T-cell (primary cell): ENCODE measurements at regions not wholly inside any gene's neighbourhood (a gene's known extent, or its start where the extent isn't known, plus 50 kb on each side); places are given as distances from the start of the nearest gene placed in this dataset.
"Not testable (repeated sequence)": the region's sequence is repeated elsewhere in the genome, so short reads cannot be mapped to it uniquely, and the experiment has no call there.

Experiments
- ATAC-seq, 4 experiments: fragments of 200-7000 bp in 3 of 4; fragments of 150-1000 bp in 1 of 4; cut with Tn5 transposase; replicated peaks in 1 of 4; 1 replicate in 3 of 4; 2 replicates in 1 of 4; pipeline ENCODE4 v1.10.0; 2021; ENCODE audit warnings: moderate library complexity in 3 of 4, mild to moderate bottlenecking in 2 of 4, moderate number of reproducible peaks in 1 of 4
- CTCF ChIA-PET, 2 donors: fragments of 300-600 bp; sonication (Branson Sonifier 250); formaldehyde crosslinking; loops; one replicate each; lab custom pipeline; 2022; ENCODE audit warnings: antibody characterized with exemption in 2 of 2; lab: Charles Lee
- POLR2A ChIA-PET, 2 donors: fragments of 300-600 bp; sonication (Branson Sonifier 250); formaldehyde crosslinking; loops; one replicate each; lab custom pipeline; 2022; ENCODE audit warnings: antibody characterized with exemption in 2 of 2; lab: Charles Lee
- DNase-seq, 35 experiments: peaks; one replicate each; pipeline versions ENCODE4 v3.0.0 to v3.0.0-alpha.2; 2013 to 2023
- H3K27ac ChIP-seq: one replicate; pipeline ENCODE4 v1.5.1; 2013; ENCODE audit warnings: low read length
- H3K27me3 ChIP-seq, 2 experiments: replicated peaks in 1 of 2; 1 replicate in 1 of 2; 2 replicates in 1 of 2; pipeline versions ENCODE4 v1.6.1 to v1.7.0; 2013; ENCODE audit warnings: low read length in 1 of 2, mixed read lengths in 1 of 2; ENCODE audit not compliant: control insufficient read depth in 2 of 2, insufficient read depth in 2 of 2; ENCODE audit errors: extremely low read depth in 1 of 2
- H3K36me3 ChIP-seq, 2 donors: 1 replicate in 1 of 2; 2 replicates in 1 of 2; pipeline versions ENCODE4 v1.6.1 to v1.7.0; 2013; ENCODE audit warnings: low read length in 1 of 2; ENCODE audit not compliant: control insufficient read depth in 2 of 2, insufficient read depth in 1 of 2; ENCODE audit errors: extremely low read depth in 1 of 2
- H3K4me1 ChIP-seq, 2 experiments: 1 replicate in 1 of 2; 2 replicates in 1 of 2; pipeline versions ENCODE4 v1.6.1 to v1.7.0; 2013; ENCODE audit warnings: low read length in 2 of 2, mixed read lengths in 1 of 2; ENCODE audit not compliant: insufficient read depth in 2 of 2, control insufficient read depth in 1 of 2; ENCODE audit errors: extremely low read depth in 1 of 2
- H3K4me3 ChIP-seq, 2 donors: 1 replicate in 1 of 2; 2 replicates in 1 of 2; pipeline versions ENCODE4 v1.5.1 to v1.7.0; 2013; ENCODE audit warnings: mild to moderate bottlenecking in 2 of 2, low read length in 1 of 2, moderate library complexity in 1 of 2; ENCODE audit not compliant: control insufficient read depth in 1 of 2; ENCODE audit errors: extremely low read depth in 1 of 2
- H3K9me3 ChIP-seq: 2 replicates; pipeline ENCODE4 v1.7.0; 2013
- H3K27ac Mint-ChIP-seq, 2 donors: one replicate each; pipeline ENCODE4 v1.8.0; 2020 to 2021; ENCODE audit warnings: mild to moderate bottlenecking in 2 of 2, mixed read lengths in 2 of 2
- H3K27me3 Mint-ChIP-seq, 2 donors: one replicate each; pipeline ENCODE4 v1.8.0; 2021 to 2022; ENCODE audit warnings: mixed read lengths in 2 of 2
- H3K36me3 Mint-ChIP-seq: one replicate; pipeline ENCODE4 v1.8.0; 2021; ENCODE audit warnings: mixed read lengths
- H3K4me1 Mint-ChIP-seq, 3 donors: one replicate each; pipeline ENCODE4 v1.8.0; 2020 to 2022; ENCODE audit warnings: mixed read lengths in 3 of 3, mild to moderate bottlenecking in 1 of 3
- H3K4me3 Mint-ChIP-seq, 3 donors: one replicate each; pipeline ENCODE4 v1.8.0; 2020 to 2022; ENCODE audit warnings: mild to moderate bottlenecking in 3 of 3, mixed read lengths in 3 of 3, moderate library complexity in 3 of 3
- H3K9me3 Mint-ChIP-seq, 3 donors: one replicate each; pipeline ENCODE4 v1.8.0; 2020 to 2022; ENCODE audit warnings: mixed read lengths in 3 of 3
- WGBS: methylation state at CpG from one replicate; pipeline ENCODE4 v1.1.5; 2013; ENCODE audit warnings: missing lambda C conversion rate; ENCODE audit not compliant: insufficient coverage; 5-methylcytosine and 5-hydroxymethylcytosine counted together

- Histone ChIP-seq H3K27me3 (no peaks in the 10 kb centered on the region), H3K4me1 (no peaks in the 10 kb centered on the region), H3K27ac (no peak overlapping the region), H3K9me3 (no peaks in the 10 kb centered on the region), H3K36me3 (no peaks in the 10 kb centered on the region), H3K4me3 (no peak overlapping the region)
- Mint-ChIP-seq H3K27ac (no peak overlapping the region), H3K27me3 (no peaks in the 10 kb centered on the region), H3K9me3 (peaks cover 14 to 32% (median 24%) of the 10 kb centered on the region in 3 donors), H3K4me3 (no peak overlapping the region), H3K4me1 (no peaks in the 10 kb centered on the region), H3K36me3 (no peaks in the 10 kb centered on the region)
- DNase-seq (no peak), ATAC-seq (no peak)
- ChIA-PET POLR2A (no interaction called here), CTCF (no interaction called here)
- no CpG with 5 or more reads among the region's 1 CpG for WGBS
Observed at GRCh38 chr3:26279091-26279490, 343.5 kb upstream of the LRRC3B start.

- no peak for ATAC-seq
Observed at GRCh38 chr3:26280517-26280916, 342.1 kb upstream of the LRRC3B start.

GRCh38 chr3:26281284-26281985, 341.1 kb upstream of the LRRC3B start:
- peaks cover 27 to 54% (median 28%) of the 10 kb centered on the region in 3 donors for H3K9me3 Mint-ChIP-seq
- no peaks in the 10 kb centered on the region for H3K4me1 Mint-ChIP-seq
- Histone ChIP-seq H3K4me3 (no peak overlapping the region), H3K27ac (no peak overlapping the region), H3K36me3 (no peaks in the 10 kb centered on the region), H3K9me3 (no peaks in the 10 kb centered on the region), H3K27me3 (no peaks in the 10 kb centered on the region), H3K4me1 (no peaks in the 10 kb centered on the region)
- ChIA-PET CTCF (interaction anchor here in 1 of 2 donors (0.6 kb wide), 1 partner anchor 360 kb away, joined by 6 read pairs; no protein-coding TSS in a partner anchor), POLR2A (no interaction called here)
- 73% methylated on average over 3 of the region's 3 CpGs for WGBS
- H3K27me3 Mint-ChIP-seq = no peaks in the 10 kb centered on the region
- ATAC-seq (no peak), DNase-seq (no peak)
- no peaks in the 10 kb centered on the region for H3K36me3 Mint-ChIP-seq
- H3K4me3 Mint-ChIP-seq = no peak overlapping the region
- H3K27ac Mint-ChIP-seq = no peak overlapping the region

More at GRCh38 chr3:26280517-26280916, 342.1 kb upstream of the LRRC3B start:
- Mint-ChIP-seq H3K27ac (no peak overlapping the region), H3K27me3 (no peaks in the 10 kb centered on the region), H3K4me1 (no peaks in the 10 kb centered on the region), H3K9me3 (peaks cover 24 to 46% (median 27%) of the 10 kb centered on the region in 3 donors), H3K36me3 (no peaks in the 10 kb centered on the region), H3K4me3 (no peak overlapping the region)
- no peak overlapping the region for H3K27ac ChIP-seq
- no peak overlapping the region for H3K4me3 ChIP-seq
- no peaks in the 10 kb centered on the region for H3K4me1 ChIP-seq
- H3K27me3 ChIP-seq = no peaks in the 10 kb centered on the region
- no CpG with 5 or more reads among the region's 2 CpGs for WGBS
- CTCF ChIA-PET = no interaction called here
- H3K9me3 ChIP-seq = no peaks in the 10 kb centered on the region
- POLR2A ChIA-PET = no interaction called here
- H3K36me3 ChIP-seq = no peaks in the 10 kb centered on the region
- no peak for DNase-seq

- H3K4me3 ChIP-seq, H3K27me3 Mint-ChIP-seq, POLR2A ChIA-PET, H3K4me3 Mint-ChIP-seq, H3K4me1 ChIP-seq, H3K27ac Mint-ChIP-seq, H3K27me3 ChIP-seq, DNase-seq, H3K36me3 ChIP-seq, CTCF ChIA-PET, H3K27ac ChIP-seq, H3K9me3 ChIP-seq, H3K4me1 Mint-ChIP-seq, H3K36me3 Mint-ChIP-seq, ATAC-seq: not testable (repeated sequence)
- H3K9me3 Mint-ChIP-seq = peaks cover 24 to 55% (median 38%) of the 10 kb centered on the region in 3 donors
- WGBS = 78% methylated on average over 2 of the region's 4 CpGs
Observed at GRCh38 chr3:26284503-26284902, 338.1 kb upstream of the LRRC3B start.

GRCh38 chr3:26291840-26292239, 330.7 kb upstream of the LRRC3B start:
- no peak for DNase-seq
- H3K36me3 Mint-ChIP-seq = no peaks in the 10 kb centered on the region
- POLR2A ChIA-PET = no interaction called here
- H3K27ac Mint-ChIP-seq = no peak overlapping the region
- H3K4me3 ChIP-seq = no peak overlapping the region
- no peaks in the 10 kb centered on the region for H3K27me3 ChIP-seq
- H3K27me3 Mint-ChIP-seq = no peaks in the 10 kb centered on the region
- no peaks in the 10 kb centered on the region for H3K4me1 Mint-ChIP-seq
- H3K36me3 ChIP-seq = no peaks in the 10 kb centered on the region
- no peak overlapping the region for H3K4me3 Mint-ChIP-seq
- peaks cover under 1 to 18% (median 6%) of the 10 kb centered on the region in 3 donors for H3K9me3 Mint-ChIP-seq
- H3K27ac ChIP-seq = no peak overlapping the region
- WGBS = 83% methylated on average over 1 of the region's 1 CpG
- no peaks in the 10 kb centered on the region for H3K4me1 ChIP-seq
- no peak for ATAC-seq
- no peaks in the 10 kb centered on the region for H3K9me3 ChIP-seq
- CTCF ChIA-PET = no interaction called here

GRCh38 chr3:26292780-26293179, 329.8 kb upstream of the LRRC3B start:
- H3K27me3 Mint-ChIP-seq = no peaks in the 10 kb centered on the region
- no peak overlapping the region for H3K4me3 Mint-ChIP-seq
- H3K27ac Mint-ChIP-seq = no peak overlapping the region
- no peaks in the 10 kb centered on the region for H3K36me3 Mint-ChIP-seq
- no CpG with 5 or more reads among the region's 1 CpG for WGBS
- H3K4me1 Mint-ChIP-seq = no peaks in the 10 kb centered on the region
- CTCF ChIA-PET = no interaction called here
- DNase-seq (no peak), ATAC-seq (no peak)
- Histone ChIP-seq H3K36me3 (no peaks in the 10 kb centered on the region), H3K27me3 (no peaks in the 10 kb centered on the region), H3K27ac (no peak overlapping the region), H3K9me3 (no peaks in the 10 kb centered on the region), H3K4me1 (no peaks in the 10 kb centered on the region), H3K4me3 (no peak overlapping the region)
- H3K9me3 Mint-ChIP-seq = peaks cover 5 to 14% (median 12%) of the 10 kb centered on the region in 3 donors
- POLR2A ChIA-PET = interaction anchor here in 1 of 2 donors (0.7 kb wide), 1 partner anchor 427 kb away, joined by 3 read pairs; no protein-coding TSS in a partner anchor
